Endothelial cell of umbilical vein (primary cell): ENCODE measurements at regions not wholly inside any gene's neighbourhood (a gene's known extent, or its start where the extent isn't known, plus 50 kb on each side); places are given as distances from the start of the nearest gene placed in this dataset.

ENCODE experiments used
- BruUV-seq: library from RNA; stranded (reverse); fragments of 400-500 nt; replicated peaks from 2 replicates; lab custom pipeline; 2021; lab: Mats Ljungman, UMichigan
- CTCF ChIA-PET: fragments of 300-600, 350-600 bp; sonication (Branson Sonifier 250); formaldehyde crosslinking; loops from one replicate; lab custom pipeline; 2021; ENCODE audit warnings: antibody characterized with exemption, inconsistent platforms; lab: Charles Lee
- POLR2A ChIA-PET: fragments of 300-600, 350-600 bp; sonication (Branson Sonifier 250); formaldehyde crosslinking; loops from one replicate; lab custom pipeline; 2021; ENCODE audit warnings: antibody characterized with exemption, inconsistent platforms; lab: Charles Lee
- DNase-seq: peaks from one replicate; pipeline ENCODE4 v3.0.0-alpha.2; 2011; ENCODE audit warnings: low read depth, low spot score
- FAIRE-seq: peaks from 2 replicates; lab custom pipeline; 2011; peaks lifted over from hg19 to GRCh38; lab: Jason Lieb, UNC
- H2AFZ ChIP-seq: 2 replicates; pipeline ENCODE4 v1.6.0; 2012; ENCODE audit warnings: low read depth, low read length, control low read depth, inconsistent platforms
- H3K27ac ChIP-seq: 2 replicates; pipeline ENCODE4 v1.5.1; 2011; ENCODE audit warnings: low read depth, mild to moderate bottlenecking, control low read depth, low read length, moderate library complexity; ENCODE audit not compliant: insufficient read depth
- H3K27me3 ChIP-seq, 2 experiments: 2 replicates each; pipeline versions ENCODE4 v1.6.0 to v1.6.1; 2011; ENCODE audit warnings: low read length in 2 of 2, mixed read lengths in 1 of 2; ENCODE audit not compliant: control insufficient read depth in 2 of 2, insufficient read depth in 2 of 2
- H3K36me3 ChIP-seq, 2 experiments: 2 replicates in 1 of 2; 3 replicates in 1 of 2; pipeline ENCODE4 v1.5.1; 2011; ENCODE audit warnings: low read length in 2 of 2, mild to moderate bottlenecking in 1 of 2, moderate library complexity in 1 of 2; ENCODE audit not compliant: control insufficient read depth in 2 of 2, insufficient read depth in 2 of 2; ENCODE audit errors: extremely low read depth in 1 of 2
- H3K4me1 ChIP-seq: 3 replicates; pipeline ENCODE4 v1.5.1; 2011; ENCODE audit warnings: mild to moderate bottlenecking, low read length; ENCODE audit not compliant: control insufficient read depth, insufficient read depth; ENCODE audit errors: extremely low read depth
- H3K4me2 ChIP-seq: 2 replicates; pipeline ENCODE4 v1.6.1; 2011; ENCODE audit warnings: low read length, control low read depth, mixed read lengths; ENCODE audit not compliant: insufficient read depth
- H3K4me3 ChIP-seq, 3 experiments: fragments of 200-600 bp in 1 of 3; sonication (generic), shearing (Covaris generic) in 1 of 3; replicated peaks in 1 of 3; 2 replicates each; pipeline ENCODE4 v1.5.1; 2011 to 2016; ENCODE audit warnings: control low read depth in 3 of 3, low read length in 3 of 3, mild to moderate bottlenecking in 2 of 3, inconsistent platforms in 1 of 3, low read depth in 1 of 3, moderate library complexity in 1 of 3; ENCODE audit not compliant: insufficient read depth in 1 of 3
- H3K79me2 ChIP-seq: 2 replicates; pipeline ENCODE4 v1.6.0; 2012; ENCODE audit warnings: low read length, inconsistent platforms; ENCODE audit not compliant: control insufficient read depth, insufficient read depth
- H3K9ac ChIP-seq: replicated peaks from 2 replicates; pipeline ENCODE3; 2011; ENCODE audit warnings: low read length, control low read depth; ENCODE audit not compliant: insufficient read depth; ENCODE audit errors: extremely low read depth
- H3K9me1 ChIP-seq: replicated peaks from 3 replicates; pipeline ENCODE4 v1.6.0; 2011; ENCODE audit warnings: mild to moderate bottlenecking, low read length; ENCODE audit not compliant: control insufficient read depth, insufficient read depth; ENCODE audit errors: extremely low read depth
- H3K9me3 ChIP-seq: replicated peaks from 2 replicates; pipeline ENCODE4 v1.5.1; 2012; ENCODE audit warnings: low read length, inconsistent platforms; ENCODE audit not compliant: control insufficient read depth, insufficient read depth
- H4K20me1 ChIP-seq: replicated peaks from 2 replicates; pipeline ENCODE3; 2011; ENCODE audit warnings: mild to moderate bottlenecking, low read length; ENCODE audit not compliant: control insufficient read depth, insufficient read depth; ENCODE audit errors: extremely low read depth
- CTCF ChIP-seq, 2 donors: IDR thresholded peaks; 1 replicate in 1 of 2; 2 replicates in 1 of 2; pipeline ENCODE4 v1.5.1; 2011; ENCODE audit warnings: low read length in 2 of 2, mild to moderate bottlenecking in 2 of 2, moderate library complexity in 2 of 2, control low read depth in 1 of 2, inconsistent platforms in 1 of 2, low read depth in 1 of 2; ENCODE audit not compliant: insufficient read depth in 1 of 2; ENCODE audit errors: extremely low read depth in 1 of 2
- EZH2 ChIP-seq: IDR thresholded peaks from 2 replicates; pipeline ENCODE4 v1.6.1; 2012; ENCODE audit warnings: borderline replicate concordance, low read depth, mild to moderate bottlenecking, moderate library complexity, low read length, inconsistent platforms; ENCODE audit not compliant: severe bottlenecking
- FOS ChIP-seq: IDR thresholded peaks from 2 replicates; pipeline ENCODE4 v1.6.1; 2011; ENCODE audit warnings: mild to moderate bottlenecking, low read length, moderate library complexity, borderline replicate concordance; ENCODE audit not compliant: insufficient read depth
- GATA2 ChIP-seq: IDR thresholded peaks from 2 replicates; pipeline ENCODE4 v1.7.0; 2011; ENCODE audit warnings: low read depth, mild to moderate bottlenecking, moderate library complexity, mixed read lengths, low read length; ENCODE audit not compliant: insufficient read length, insufficient read depth
- JUN ChIP-seq: IDR thresholded peaks from 2 replicates; pipeline ENCODE4 v1.6.1; 2011; ENCODE audit warnings: borderline replicate concordance, low read depth; ENCODE audit not compliant: insufficient read length, insufficient read depth
- MAX ChIP-seq: IDR thresholded peaks from 2 replicates; pipeline ENCODE4 v1.6.1; 2011; ENCODE audit not compliant: insufficient read depth, insufficient read length
- MYC ChIP-seq: IDR thresholded peaks from one replicate; pipeline ENCODE4 v1.6.1; 2011; ENCODE audit warnings: mild to moderate bottlenecking, low read depth, low read length
- POLR2A ChIP-seq: IDR thresholded peaks from 2 replicates; pipeline ENCODE4 v1.6.1; 2012; ENCODE audit warnings: low read depth, mild to moderate bottlenecking, control low read depth, low read length
- POLR2AphosphoS5 ChIP-seq: IDR thresholded peaks from 2 replicates; pipeline ENCODE4 v1.6.1; 2012; ENCODE audit warnings: low read depth, mild to moderate bottlenecking, control low read depth, low read length, moderate library complexity; ENCODE audit not compliant: insufficient read depth
- dilution Hi-C: fragments of 300-500 bp; cut with MboI; formaldehyde crosslinking; loops from one replicate; pipeline ENCODE4 v1.15.0; 2019; ENCODE audit warnings: low sequenced_read_pairs; ENCODE audit not compliant: extremely low pct_ligation_motif_present
- intact Hi-C: fragments of 100-400 bp; cut with micrococcal nuclease; formaldehyde crosslinking; loops from one replicate; pipeline ENCODE4 v1.10.0; 2022

GRCh38 chr21:14753466-14754258 lies 207.5 kb upstream of the SAMSN1 start:
- dilution Hi-C loops (no loop called here), intact Hi-C loops (no loop called here)
- no peak for TF ChIP-seq GATA2
- no peak for TF ChIP-seq POLR2AphosphoS5
- H2AFZ ChIP-seq = no peak overlapping the region
- no peaks in the 10 kb centered on the region for H3K9me3 ChIP-seq
- no peaks in the 10 kb centered on the region for H4K20me1 ChIP-seq
- ChIA-PET POLR2A (no interaction called here), CTCF (interaction anchor here (1.2 kb wide), 1 partner anchor 20 kb away, joined by 3 read pairs; no protein-coding TSS in a partner anchor)
- no peak overlapping the region for H3K4me2 ChIP-seq
- no peaks in the 10 kb centered on the region for H3K27me3 ChIP-seq
- H3K79me2 ChIP-seq = no peaks in the 10 kb centered on the region
- no TSS peak for BruUV-seq
- FAIRE-seq (no peak), DNase-seq (no peak)
- H3K9me1 ChIP-seq = no peaks in the 10 kb centered on the region
- H3K4me1 ChIP-seq = no peaks in the 10 kb centered on the region
- no peak overlapping the region for H3K27ac ChIP-seq
- no peak overlapping the region for H3K4me3 ChIP-seq
- no peak overlapping the region for H3K9ac ChIP-seq
- no peaks in the 10 kb centered on the region for H3K36me3 ChIP-seq

GRCh38 chr21:14753069-14753465 lies 207.0 kb upstream of the SAMSN1 start:
- H3K36me3 ChIP-seq = no peaks in the 10 kb centered on the region
- no TSS peak for BruUV-seq
- H3K79me2 ChIP-seq = no peaks in the 10 kb centered on the region
- DNase-seq (no peak), FAIRE-seq (no peak)
- H3K9ac ChIP-seq = no peak overlapping the region
- dilution Hi-C loops (no loop called here), intact Hi-C loops (no loop called here)
- no peaks in the 10 kb centered on the region for H3K4me1 ChIP-seq
- H3K4me2 ChIP-seq = no peak overlapping the region
- H3K9me1 ChIP-seq = no peaks in the 10 kb centered on the region
- no peak overlapping the region for H2AFZ ChIP-seq
- ChIA-PET CTCF (interaction anchor here (0.6 kb wide), 1 partner anchor 20 kb away, joined by 3 read pairs; no protein-coding TSS in a partner anchor), POLR2A (no interaction called here)
- no peaks in the 10 kb centered on the region for H4K20me1 ChIP-seq
- no peaks in the 10 kb centered on the region for H3K27me3 ChIP-seq
- H3K4me3 ChIP-seq = no peak overlapping the region
- no peaks in the 10 kb centered on the region for H3K9me3 ChIP-seq
- no peak overlapping the region for H3K27ac ChIP-seq
- TF ChIP-seq MYC (no peak), MAX (no peak), POLR2AphosphoS5 (no peak), POLR2A (no peak), FOS (no peak), EZH2 (no peak), CTCF (IDR thresholded peaks at IDR 0.05; ENCODE audit: extremely low read depth in 1 of 2, insufficient read depth in 1 of 2, low read depth in 1 of 2, low read length in 2 of 2) (no peak), GATA2 (no peak), JUN (no peak)
